ENCODE measurements at regions not wholly inside any gene's neighbourhood (a gene's known extent, or its start where the extent isn't known, plus 50 kb on each side); places are given as distances from the start of the nearest gene placed in this dataset.
"Not testable (repeated sequence)": the region's sequence is repeated elsewhere in the genome, so short reads cannot be mapped to it uniquely, and the experiment has no call there.

GRCh38 chr12:72978999-72979398 lies 706.8 kb downstream of the TRHDE start:
- H3K27me3 ChIP-seq, result no peaks in the 10 kb centered on the region
- H3K4me1 ChIP-seq, result no peaks in the 10 kb centered on the region
- H3K36me3 ChIP-seq, result no peaks in the 10 kb centered on the region
- TF ChIP-seq, protein P1, sequence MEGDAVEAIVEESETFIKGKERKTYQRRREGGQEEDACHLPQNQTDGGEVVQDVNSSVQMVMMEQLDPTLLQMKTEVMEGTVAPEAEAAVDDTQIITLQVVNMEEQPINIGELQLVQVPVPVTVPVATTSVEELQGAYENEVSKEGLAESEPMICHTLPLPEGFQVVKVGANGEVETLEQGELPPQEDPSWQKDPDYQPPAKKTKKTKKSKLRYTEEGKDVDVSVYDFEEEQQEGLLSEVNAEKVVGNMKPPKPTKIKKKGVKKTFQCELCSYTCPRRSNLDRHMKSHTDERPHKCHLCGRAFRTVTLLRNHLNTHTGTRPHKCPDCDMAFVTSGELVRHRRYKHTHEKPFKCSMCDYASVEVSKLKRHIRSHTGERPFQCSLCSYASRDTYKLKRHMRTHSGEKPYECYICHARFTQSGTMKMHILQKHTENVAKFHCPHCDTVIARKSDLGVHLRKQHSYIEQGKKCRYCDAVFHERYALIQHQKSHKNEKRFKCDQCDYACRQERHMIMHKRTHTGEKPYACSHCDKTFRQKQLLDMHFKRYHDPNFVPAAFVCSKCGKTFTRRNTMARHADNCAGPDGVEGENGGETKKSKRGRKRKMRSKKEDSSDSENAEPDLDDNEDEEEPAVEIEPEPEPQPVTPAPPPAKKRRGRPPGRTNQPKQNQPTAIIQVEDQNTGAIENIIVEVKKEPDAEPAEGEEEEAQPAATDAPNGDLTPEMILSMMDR (IDR thresholded peaks at IDR 0.05), result no peak
- TF ChIP-seq POLR2AphosphoS5 (IDR thresholded peaks at IDR 0.05) (no peak), POLR2A (IDR thresholded peaks at IDR 0.05) (no peak), EP300 (IDR thresholded peaks at IDR 0.05) (no peak)
- H3K27ac ChIP-seq, result no peak overlapping the region
- WGBS, result 84% methylated on average over 4 of the region's 4 CpGs
- DNase-seq (ENCODE audit: low spot score in 2 of 2), result no peak
- no peaks in the 10 kb centered on the region for H3K9me3 ChIP-seq
- H3K4me3 ChIP-seq, result no peak overlapping the region

DNA sequence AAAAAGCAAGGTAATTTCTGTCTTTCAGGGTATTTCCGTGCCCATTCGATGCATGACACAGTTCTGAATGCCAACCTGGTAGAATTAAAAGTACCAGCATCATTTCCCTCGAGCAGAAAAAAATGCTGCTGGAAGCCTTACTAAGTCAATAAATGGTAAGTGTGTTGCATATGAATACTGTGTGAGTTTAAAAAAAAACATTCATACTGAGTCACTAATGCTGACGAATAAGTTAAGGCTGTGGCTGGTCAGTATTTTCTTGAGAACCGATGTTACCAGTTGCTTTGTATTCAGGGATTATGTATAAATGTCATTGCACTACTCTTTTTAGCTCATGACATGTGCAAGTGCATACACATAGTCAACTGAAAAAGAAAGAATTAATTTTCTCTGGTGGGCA lies 710.2 kb downstream of the TRHDE start:
- no peaks in the 10 kb centered on the region for H3K36me3 ChIP-seq
- no peaks in the 10 kb centered on the region for H3K27me3 ChIP-seq
- no peak overlapping the region for H3K4me3 ChIP-seq
- no peak overlapping the region for H3K27ac ChIP-seq
- H3K4me1 ChIP-seq, result no peaks in the 10 kb centered on the region
- no peak for DNase-seq (ENCODE audit: low spot score in 2 of 2)
- TF ChIP-seq POLR2A (IDR thresholded peaks at IDR 0.05), result no peak
- no peak for TF ChIP-seq POLR2AphosphoS5 (IDR thresholded peaks at IDR 0.05)
- TF ChIP-seq, protein P1 (IDR thresholded peaks at IDR 0.05), result no peak
- TF ChIP-seq EP300 (IDR thresholded peaks at IDR 0.05), result no peak
- no peaks in the 10 kb centered on the region for H3K9me3 ChIP-seq
- WGBS, result 84% methylated on average over 5 of the region's 5 CpGs

- no peak for TF ChIP-seq POLR2A (IDR thresholded peaks at IDR 0.05)
- TF ChIP-seq, protein P1 (IDR thresholded peaks at IDR 0.05), result no peak
- no peak for TF ChIP-seq POLR2AphosphoS5 (IDR thresholded peaks at IDR 0.05)
- no peak for TF ChIP-seq EP300 (IDR thresholded peaks at IDR 0.05)
- Histone ChIP-seq H3K4me1 (no peaks in the 10 kb centered on the region), H3K4me3 (no peak overlapping the region), H3K36me3 (no peaks in the 10 kb centered on the region), H3K27ac (no peak overlapping the region), H3K9me3 (peaks cover 6% of the 10 kb centered on the region), H3K27me3 (no peaks in the 10 kb centered on the region)
- no peak for DNase-seq (ENCODE audit: low spot score in 2 of 2)
- 78% methylated on average over 1 of the region's 1 CpG for WGBS
Measured at GRCh38 chr12:72986963-72987362, 714.8 kb downstream of the TRHDE start.

- DNase-seq (ENCODE audit: low spot score in 2 of 2), result no peak
- 57% methylated on average over 4 of the region's 4 CpGs for WGBS
- peaks cover 6% of the 10 kb centered on the region for H3K9me3 ChIP-seq
- no peak overlapping the region for H3K4me3 ChIP-seq
- H3K27me3 ChIP-seq, result no peaks in the 10 kb centered on the region
- no peaks in the 10 kb centered on the region for H3K36me3 ChIP-seq
- no peaks in the 10 kb centered on the region for H3K4me1 ChIP-seq
- TF ChIP-seq, protein P1 (IDR thresholded peaks at IDR 0.05), result no peak
- TF ChIP-seq POLR2AphosphoS5 (IDR thresholded peaks at IDR 0.05) (no peak), POLR2A (IDR thresholded peaks at IDR 0.05) (no peak), EP300 (IDR thresholded peaks at IDR 0.05) (no peak)
- H3K27ac ChIP-seq, result no peak overlapping the region
Measured at GRCh38 chr12:72989458-72989947, 717.3 kb downstream of the TRHDE start.

- H3K36me3 ChIP-seq; H3K27ac ChIP-seq; H3K4me3 ChIP-seq; H3K4me1 ChIP-seq; H3K9me3 ChIP-seq; DNase-seq (ENCODE audit: low spot score in 2 of 2); H3K27me3 ChIP-seq: not testable (repeated sequence)
Measured at GRCh38 chr12:72995029-72995428, 722.9 kb downstream of the TRHDE start.

DNA sequence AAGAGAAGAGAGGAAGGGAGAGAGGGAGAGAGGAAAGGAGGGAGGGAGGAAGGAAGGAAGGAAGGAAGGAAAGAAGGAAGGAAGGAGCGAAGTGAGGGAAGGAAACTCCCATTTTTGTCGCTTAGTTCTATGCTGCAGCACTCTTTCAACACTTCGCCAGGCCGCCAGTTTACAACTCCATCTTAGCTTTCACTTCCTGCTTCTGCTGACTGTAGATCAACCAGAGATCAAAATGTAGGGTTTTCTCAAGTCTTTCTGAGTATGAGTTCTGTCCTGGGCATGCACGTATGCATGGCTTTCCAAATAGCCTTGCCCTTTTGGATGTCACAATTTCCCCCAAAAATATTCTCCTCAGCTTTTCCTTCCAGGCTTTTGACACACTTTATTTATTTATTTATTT lies 723.4 kb downstream of the TRHDE start:
- 87% methylated on average over 5 of the region's 5 CpGs for WGBS

DNA sequence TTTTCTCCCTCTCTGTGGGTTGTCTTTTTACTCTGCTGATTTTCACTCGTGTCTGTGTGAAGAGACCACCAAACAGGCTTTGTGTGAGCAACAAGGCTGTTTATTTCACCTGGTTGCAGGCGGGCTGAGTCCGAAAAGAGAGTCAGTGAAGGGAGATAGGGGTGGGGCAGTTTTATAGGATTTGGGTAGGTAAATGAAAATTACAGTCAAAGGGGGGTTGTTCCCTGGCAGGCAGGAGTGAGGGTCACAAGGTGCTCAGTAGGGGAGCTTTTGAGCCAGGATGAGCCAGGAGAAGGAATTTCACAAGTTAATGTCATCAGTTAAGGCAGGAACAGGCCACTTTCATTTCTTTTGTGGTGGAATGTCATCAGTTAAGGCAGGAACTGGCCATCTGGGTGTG lies 729.6 kb downstream of the TRHDE start:
- H3K9me3 ChIP-seq; H3K27me3 ChIP-seq; H3K4me3 ChIP-seq; DNase-seq (ENCODE audit: low spot score in 2 of 2); H3K36me3 ChIP-seq; H3K4me1 ChIP-seq; H3K27ac ChIP-seq: not testable (repeated sequence)
- WGBS, result 72% methylated on average over 3 of the region's 3 CpGs

More for the DNA sequence above, 723.4 kb downstream of the TRHDE start:
- no peaks in the 10 kb centered on the region for H3K36me3 ChIP-seq
- no peaks in the 10 kb centered on the region for H3K4me1 ChIP-seq
- H3K4me3 ChIP-seq, result no peak overlapping the region
- no peak for TF ChIP-seq POLR2A (IDR thresholded peaks at IDR 0.05)
- TF ChIP-seq, protein P1 (IDR thresholded peaks at IDR 0.05), result no peak
- no peak overlapping the region for H3K27ac ChIP-seq
- no peak for DNase-seq (ENCODE audit: low spot score in 2 of 2)
- H3K27me3 ChIP-seq, result no peaks in the 10 kb centered on the region
- H3K9me3 ChIP-seq, result no peaks in the 10 kb centered on the region

GRCh38 chr12:73002504-73002903 lies 730.3 kb downstream of the TRHDE start:
- H3K4me1 ChIP-seq; H3K27me3 ChIP-seq; H3K4me3 ChIP-seq; DNase-seq (ENCODE audit: low spot score in 2 of 2); H3K9me3 ChIP-seq; H3K36me3 ChIP-seq; H3K27ac ChIP-seq: not testable (repeated sequence)
- WGBS, result 83% methylated on average over 1 of the region's 1 CpG

All from suprapubic skin (tissue), 4 donors.